ENCODE measurements at regions not wholly inside any gene's neighbourhood (a gene's known extent, or its start where the extent isn't known, plus 50 kb on each side); places are given as distances from the start of the nearest gene placed in this dataset.
"Not testable (repeated sequence)": the region's sequence is repeated elsewhere in the genome, so short reads cannot be mapped to it uniquely, and the experiment has no call there.

- no peaks in the 10 kb centered on the region for H3K79me2 ChIP-seq (ENCODE audit: insufficient read depth, low read length)
- no peaks in the 10 kb centered on the region for H3K9me3 ChIP-seq (ENCODE audit: low read depth, low read length)
Observed at GRCh38 chr18:67455890-67456501, 60.5 kb downstream of the DSEL start.

GRCh38 chr18:67453901-67454300 is 62.6 kb downstream of the DSEL start:
- Histone ChIP-seq H2AFZ (ENCODE audit: low read length) (peak overlapping the region; percentile 18), H3K79me2 (ENCODE audit: insufficient read depth, low read length) (no peaks in the 10 kb centered on the region), H3K9me3 (ENCODE audit: low read depth, low read length) (no peaks in the 10 kb centered on the region), H3K27me3 (ENCODE audit: insufficient read depth, low read length) (no peaks in the 10 kb centered on the region), H3K36me3 (ENCODE audit: insufficient read depth, low read length) (no peaks in the 10 kb centered on the region), H3K4me1 (ENCODE audit: insufficient read depth, low read length) (peaks cover 4% of the 10 kb centered on the region), H3K4me3 (ENCODE audit: insufficient read depth, low read length) (no peak overlapping the region), H3K27ac (ENCODE audit: low read depth, low read length) (no peak overlapping the region), H4K20me1 (ENCODE audit: insufficient read depth, low read length) (no peaks in the 10 kb centered on the region), H3K4me2 (ENCODE audit: insufficient read depth, low read length) (no peak overlapping the region)
- DNase-seq (ENCODE audit: insufficient read length, low spot score, missing footprints), result no peak
- TF ChIP-seq CTCF (IDR thresholded peaks at IDR 0.05; ENCODE audit: extremely low read depth, low read depth, low read length), result no peak

More at GRCh38 chr18:67455890-67456501, 60.5 kb downstream of the DSEL start:
- peaks cover 4% of the 10 kb centered on the region for H3K4me1 ChIP-seq (ENCODE audit: insufficient read depth, low read length)
- H3K4me2 ChIP-seq (ENCODE audit: insufficient read depth, low read length), result no peak overlapping the region
- H3K4me3 ChIP-seq (ENCODE audit: insufficient read depth, low read length), result no peak overlapping the region
- no peak overlapping the region for H2AFZ ChIP-seq (ENCODE audit: low read length)
- H4K20me1 ChIP-seq (ENCODE audit: insufficient read depth, low read length), result no peaks in the 10 kb centered on the region
- H3K27ac ChIP-seq (ENCODE audit: low read depth, low read length), result no peak overlapping the region
- no peak for TF ChIP-seq CTCF (IDR thresholded peaks at IDR 0.05; ENCODE audit: extremely low read depth, low read depth, low read length)
- no peak for DNase-seq (ENCODE audit: insufficient read length, low spot score, missing footprints)
- no peaks in the 10 kb centered on the region for H3K36me3 ChIP-seq (ENCODE audit: insufficient read depth, low read length)
- H3K27me3 ChIP-seq (ENCODE audit: insufficient read depth, low read length), result no peaks in the 10 kb centered on the region

- Histone ChIP-seq H3K27me3 (ENCODE audit: insufficient read depth, low read length) (no peaks in the 10 kb centered on the region), H3K9me3 (ENCODE audit: low read depth, low read length) (no peaks in the 10 kb centered on the region), H3K36me3 (ENCODE audit: insufficient read depth, low read length) (no peaks in the 10 kb centered on the region), H3K4me2 (ENCODE audit: insufficient read depth, low read length) (no peak overlapping the region), H2AFZ (ENCODE audit: low read length) (peak overlapping the region; percentile 34), H3K4me3 (ENCODE audit: insufficient read depth, low read length) (no peak overlapping the region), H3K4me1 (ENCODE audit: insufficient read depth, low read length) (peaks cover 4% of the 10 kb centered on the region), H4K20me1 (ENCODE audit: insufficient read depth, low read length) (no peaks in the 10 kb centered on the region), H3K79me2 (ENCODE audit: insufficient read depth, low read length) (no peaks in the 10 kb centered on the region), H3K27ac (ENCODE audit: low read depth, low read length) (no peak overlapping the region)
- TF ChIP-seq CTCF (IDR thresholded peaks at IDR 0.05; ENCODE audit: extremely low read depth, low read depth, low read length), result no peak
- DNase-seq (ENCODE audit: insufficient read length, low spot score, missing footprints), result no peak
Observed at GRCh38 chr18:67451960-67452359, 64.6 kb downstream of the DSEL start.

- H4K20me1 ChIP-seq (ENCODE audit: insufficient read depth, low read length); H3K9me3 ChIP-seq (ENCODE audit: low read depth, low read length); H3K36me3 ChIP-seq (ENCODE audit: insufficient read depth, low read length); H3K27me3 ChIP-seq (ENCODE audit: insufficient read depth, low read length); H3K4me1 ChIP-seq (ENCODE audit: insufficient read depth, low read length); H3K27ac ChIP-seq (ENCODE audit: low read depth, low read length); DNase-seq (ENCODE audit: insufficient read length, low spot score, missing footprints); H3K4me2 ChIP-seq (ENCODE audit: insufficient read depth, low read length); H3K79me2 ChIP-seq (ENCODE audit: insufficient read depth, low read length); H3K4me3 ChIP-seq (ENCODE audit: insufficient read depth, low read length); H2AFZ ChIP-seq (ENCODE audit: low read length): not testable (repeated sequence)
Observed at GRCh38 chr18:67451101-67451500, 65.4 kb downstream of the DSEL start.
